HCT116 (cell line): ENCODE measurements at regions not wholly inside any gene's neighbourhood (a gene's known extent, or its start where the extent isn't known, plus 50 kb on each side); places are given as distances from the start of the nearest gene placed in this dataset.

Experiments used
- CTCF ChIP-seq, 3 experiments: fragments of 200-600 bp in 1 of 3; sonication (generic) in 1 of 3; IDR thresholded peaks in 2 of 3; conservative IDR thresholded peaks in 1 of 3; 2 replicates each; pipeline ENCODE4 v1.5.1; 2012 to 2017; ENCODE audit warnings: low read depth in 2 of 3, low read length in 2 of 3, antibody characterized with exemption in 1 of 3, borderline replicate concordance in 1 of 3, control low read depth in 1 of 3, mild to moderate bottlenecking in 1 of 3, mixed read lengths in 1 of 3, mixed run types in 1 of 3, moderate library complexity in 1 of 3; ENCODE audit not compliant: insufficient read depth in 1 of 3
- EZH2 ChIP-seq: fragments of 200-600 bp; sonication (generic); IDR thresholded peaks from 2 replicates; pipeline ENCODE4 v1.6.1; 2017; ENCODE audit warnings: antibody characterized with exemption, mixed run types
- JUND ChIP-seq: IDR thresholded peaks from 2 replicates; pipeline ENCODE4 v1.6.1; 2012
- POLR2A ChIP-seq: IDR thresholded peaks from 2 replicates; pipeline ENCODE4 v1.7.0; 2011; ENCODE audit warnings: borderline replicate concordance; ENCODE audit not compliant: insufficient read depth, insufficient read length; ENCODE audit errors: extremely low read depth
- SIN3A ChIP-seq: IDR thresholded peaks from 2 replicates; pipeline ENCODE4 v1.6.1; 2012; ENCODE audit warnings: low read depth
- TCF7L2 ChIP-seq: IDR thresholded peaks from 2 replicates; pipeline ENCODE4 v1.7.0; 2011; ENCODE audit warnings: borderline replicate concordance, inconsistent platforms; ENCODE audit not compliant: insufficient read depth, insufficient read length; ENCODE audit errors: extremely low read depth
- YY1 ChIP-seq: IDR thresholded peaks from 2 replicates; pipeline ENCODE4 v1.6.1; 2011; ENCODE audit warnings: low read length, low read depth, moderate library complexity, mild to moderate bottlenecking; ENCODE audit not compliant: insufficient replicate concordance; ENCODE audit errors: extremely low read depth
- TF ChIP-seq, protein P1 (sequence below): IDR thresholded peaks from 2 replicates; pipeline ENCODE4 v1.6.1; 2012; ENCODE audit warnings: low read depth
- TF ChIP-seq, protein P2 (sequence below): IDR thresholded peaks from 2 replicates; pipeline ENCODE4 v1.6.1; 2012

DNA sequence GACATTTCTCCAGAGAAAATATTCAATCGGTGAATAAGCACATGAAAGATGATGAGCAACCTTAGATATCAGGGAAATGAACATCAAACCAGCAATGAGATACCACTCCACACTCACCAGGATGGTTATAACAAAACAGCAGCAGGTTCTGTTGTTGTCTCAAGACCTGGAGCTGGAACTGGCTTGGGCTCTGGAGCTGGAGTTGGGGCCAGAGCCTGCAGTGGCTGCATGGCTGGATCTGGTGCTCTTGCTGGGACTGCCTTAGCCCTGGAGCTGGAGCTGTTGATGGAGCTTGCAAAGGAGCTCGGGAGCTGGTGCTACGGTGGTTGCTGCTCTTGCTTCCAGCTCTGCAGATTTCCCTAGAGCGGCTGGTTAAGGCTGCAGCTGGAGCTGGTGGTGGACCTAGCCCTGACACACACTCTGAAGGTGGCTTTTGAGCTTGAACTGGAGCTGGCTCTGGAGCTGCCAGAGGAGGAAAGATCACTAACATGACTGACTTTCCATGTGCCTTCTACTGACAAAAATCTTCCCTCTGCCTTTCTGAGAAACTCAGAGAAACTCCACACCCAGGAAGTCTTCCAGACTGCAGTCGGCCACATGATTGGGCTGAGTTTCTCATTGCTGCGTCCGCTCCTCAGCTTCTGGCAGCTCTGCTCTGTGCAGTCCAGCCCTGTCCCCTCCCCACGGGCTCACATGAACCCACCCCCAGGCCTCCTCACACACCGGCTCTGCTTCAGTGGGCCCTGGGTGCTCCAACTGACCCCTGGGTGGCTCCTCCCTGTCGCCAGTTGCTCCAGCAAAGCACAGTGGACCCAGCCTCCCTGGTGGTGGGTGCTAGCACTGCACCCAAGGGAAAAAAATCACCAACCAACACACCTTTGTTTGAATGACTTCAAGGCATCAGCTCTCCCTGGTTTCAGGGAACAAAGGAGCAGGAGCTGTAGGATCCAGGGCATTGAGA, 139.1 kb upstream of the FMN2 start:
- TF ChIP-seq YY1 = no peak
- no peak for TF ChIP-seq JUND
- TF ChIP-seq TCF7L2 = no peak
- no peak for TF ChIP-seq POLR2A
- peak in 1 of 3 experiments; percentile 19; a peak in 1 of 6 replicates for TF ChIP-seq CTCF (IDR thresholded peaks at IDR 0.05 in 2 of 3, conservative IDR thresholded peaks at IDR 0.05 in 1 of 3; ENCODE audit: borderline replicate concordance in 1 of 3, insufficient read depth in 1 of 3, low read depth in 2 of 3, low read length in 2 of 3)
- TF ChIP-seq EZH2 = no peak
- TF ChIP-seq, protein P1, sequence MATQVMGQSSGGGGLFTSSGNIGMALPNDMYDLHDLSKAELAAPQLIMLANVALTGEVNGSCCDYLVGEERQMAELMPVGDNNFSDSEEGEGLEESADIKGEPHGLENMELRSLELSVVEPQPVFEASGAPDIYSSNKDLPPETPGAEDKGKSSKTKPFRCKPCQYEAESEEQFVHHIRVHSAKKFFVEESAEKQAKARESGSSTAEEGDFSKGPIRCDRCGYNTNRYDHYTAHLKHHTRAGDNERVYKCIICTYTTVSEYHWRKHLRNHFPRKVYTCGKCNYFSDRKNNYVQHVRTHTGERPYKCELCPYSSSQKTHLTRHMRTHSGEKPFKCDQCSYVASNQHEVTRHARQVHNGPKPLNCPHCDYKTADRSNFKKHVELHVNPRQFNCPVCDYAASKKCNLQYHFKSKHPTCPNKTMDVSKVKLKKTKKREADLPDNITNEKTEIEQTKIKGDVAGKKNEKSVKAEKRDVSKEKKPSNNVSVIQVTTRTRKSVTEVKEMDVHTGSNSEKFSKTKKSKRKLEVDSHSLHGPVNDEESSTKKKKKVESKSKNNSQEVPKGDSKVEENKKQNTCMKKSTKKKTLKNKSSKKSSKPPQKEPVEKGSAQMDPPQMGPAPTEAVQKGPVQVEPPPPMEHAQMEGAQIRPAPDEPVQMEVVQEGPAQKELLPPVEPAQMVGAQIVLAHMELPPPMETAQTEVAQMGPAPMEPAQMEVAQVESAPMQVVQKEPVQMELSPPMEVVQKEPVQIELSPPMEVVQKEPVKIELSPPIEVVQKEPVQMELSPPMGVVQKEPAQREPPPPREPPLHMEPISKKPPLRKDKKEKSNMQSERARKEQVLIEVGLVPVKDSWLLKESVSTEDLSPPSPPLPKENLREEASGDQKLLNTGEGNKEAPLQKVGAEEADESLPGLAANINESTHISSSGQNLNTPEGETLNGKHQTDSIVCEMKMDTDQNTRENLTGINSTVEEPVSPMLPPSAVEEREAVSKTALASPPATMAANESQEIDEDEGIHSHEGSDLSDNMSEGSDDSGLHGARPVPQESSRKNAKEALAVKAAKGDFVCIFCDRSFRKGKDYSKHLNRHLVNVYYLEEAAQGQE = no peak
- TF ChIP-seq SIN3A = no peak
- TF ChIP-seq, protein P2, sequence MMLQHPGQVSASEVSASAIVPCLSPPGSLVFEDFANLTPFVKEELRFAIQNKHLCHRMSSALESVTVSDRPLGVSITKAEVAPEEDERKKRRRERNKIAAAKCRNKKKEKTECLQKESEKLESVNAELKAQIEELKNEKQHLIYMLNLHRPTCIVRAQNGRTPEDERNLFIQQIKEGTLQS = no peak
